ENCODE measurements at regions not wholly inside any gene's neighbourhood (a gene's known extent, or its start where the extent isn't known, plus 50 kb on each side); places are given as distances from the start of the nearest gene placed in this dataset.

DNA sequence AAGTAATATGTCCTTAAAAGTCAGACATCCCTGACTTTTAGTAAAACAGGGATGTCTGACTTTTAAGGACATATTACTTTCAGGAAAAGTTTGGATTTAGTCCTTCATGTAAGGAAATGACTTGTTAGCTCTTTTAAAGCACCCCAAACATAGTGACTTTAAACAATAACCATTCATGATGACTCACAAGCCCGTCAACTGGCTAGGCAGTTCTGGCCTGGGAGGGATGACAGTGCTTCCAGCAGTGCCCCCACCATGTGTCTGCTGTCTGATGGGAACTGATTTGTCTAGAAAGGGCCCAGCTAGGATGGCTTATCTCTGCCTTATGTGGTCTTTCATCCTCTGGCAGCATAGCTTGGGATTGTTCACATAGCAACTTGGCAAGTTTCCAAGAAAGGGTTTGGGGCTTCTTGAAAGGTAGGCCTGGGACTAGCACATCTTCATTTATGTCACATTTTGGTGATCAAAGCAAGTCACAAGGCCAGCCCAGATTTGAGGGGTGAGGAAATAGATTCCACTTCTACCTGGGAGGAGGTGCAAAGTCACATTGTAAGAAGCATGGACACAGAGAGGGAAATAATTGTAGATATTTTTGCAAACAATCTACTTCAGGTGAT, 143.5 kb downstream of the C1orf94 start:
- TF ChIP-seq, protein P1, sequence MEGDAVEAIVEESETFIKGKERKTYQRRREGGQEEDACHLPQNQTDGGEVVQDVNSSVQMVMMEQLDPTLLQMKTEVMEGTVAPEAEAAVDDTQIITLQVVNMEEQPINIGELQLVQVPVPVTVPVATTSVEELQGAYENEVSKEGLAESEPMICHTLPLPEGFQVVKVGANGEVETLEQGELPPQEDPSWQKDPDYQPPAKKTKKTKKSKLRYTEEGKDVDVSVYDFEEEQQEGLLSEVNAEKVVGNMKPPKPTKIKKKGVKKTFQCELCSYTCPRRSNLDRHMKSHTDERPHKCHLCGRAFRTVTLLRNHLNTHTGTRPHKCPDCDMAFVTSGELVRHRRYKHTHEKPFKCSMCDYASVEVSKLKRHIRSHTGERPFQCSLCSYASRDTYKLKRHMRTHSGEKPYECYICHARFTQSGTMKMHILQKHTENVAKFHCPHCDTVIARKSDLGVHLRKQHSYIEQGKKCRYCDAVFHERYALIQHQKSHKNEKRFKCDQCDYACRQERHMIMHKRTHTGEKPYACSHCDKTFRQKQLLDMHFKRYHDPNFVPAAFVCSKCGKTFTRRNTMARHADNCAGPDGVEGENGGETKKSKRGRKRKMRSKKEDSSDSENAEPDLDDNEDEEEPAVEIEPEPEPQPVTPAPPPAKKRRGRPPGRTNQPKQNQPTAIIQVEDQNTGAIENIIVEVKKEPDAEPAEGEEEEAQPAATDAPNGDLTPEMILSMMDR (IDR thresholded peaks at IDR 0.05), result no peak
- no peak for TF ChIP-seq POLR2A (IDR thresholded peaks at IDR 0.05)
- no peak for TF ChIP-seq POLR2AphosphoS5 (IDR thresholded peaks at IDR 0.05)

All from prostate gland (tissue), 2 donors.